Suprapubic skin (tissue), 4 donors: ENCODE measurements at regions not wholly inside any gene's neighbourhood (a gene's known extent, or its start where the extent isn't known, plus 50 kb on each side); places are given as distances from the start of the nearest gene placed in this dataset.

Experiments used
- DNase-seq, 2 donors: peaks; one replicate each; pipeline ENCODE4 v3.0.0-alpha.2; 2019; ENCODE audit warnings: low spot score in 2 of 2
- H3K27ac ChIP-seq: fragments of 200-600 bp; sonication (generic); one replicate; pipeline ENCODE4 v1.5.1; 2019
- H3K27me3 ChIP-seq: fragments of 200-600 bp; sonication (generic); one replicate; pipeline ENCODE4 v1.5.1; 2019
- H3K36me3 ChIP-seq: fragments of 200-600 bp; sonication (generic); one replicate; pipeline ENCODE4 v1.5.1; 2019
- H3K4me1 ChIP-seq: fragments of 200-600 bp; sonication (generic); one replicate; pipeline ENCODE4 v1.5.1; 2019
- H3K4me3 ChIP-seq: fragments of 200-600 bp; sonication (generic); one replicate; pipeline ENCODE4 v1.5.1; 2019; ENCODE audit warnings: mild to moderate bottlenecking
- H3K9me3 ChIP-seq: fragments of 200-600 bp; sonication (generic); one replicate; pipeline ENCODE4 v1.5.1; 2019
- EP300 ChIP-seq: sonication (generic); formaldehyde crosslinking; IDR thresholded peaks from one replicate; pipeline ENCODE4 v1.6.1; 2017; ENCODE audit warnings: antibody characterized with exemption
- POLR2A ChIP-seq, 2 donors: fragments of 450-650 bp; IDR thresholded peaks; one replicate each; pipeline ENCODE4 v1.6.1; 2017; ENCODE audit warnings: antibody characterized with exemption in 2 of 2, mild to moderate bottlenecking in 2 of 2, moderate library complexity in 2 of 2
- POLR2AphosphoS5 ChIP-seq, 3 donors: sonication (generic); formaldehyde crosslinking; IDR thresholded peaks; one replicate each; pipeline ENCODE4 v1.6.1; 2017; ENCODE audit warnings: antibody characterized with exemption in 3 of 3
- WGBS: methylation state at CpG from one replicate; pipeline ENCODE4 v1.1.5; 2018; 5-methylcytosine and 5-hydroxymethylcytosine counted together
- TF ChIP-seq, protein P1 (sequence below), 2 donors: fragments of 200-600 bp in 1 of 2; fragments of 450-650 bp in 1 of 2; sonication (generic) in 1 of 2; IDR thresholded peaks; one replicate each; pipeline ENCODE4 v1.5.1; 2016 to 2019; ENCODE audit warnings: antibody characterized with exemption in 2 of 2, mild to moderate bottlenecking in 1 of 2, moderate library complexity in 1 of 2

DNA sequence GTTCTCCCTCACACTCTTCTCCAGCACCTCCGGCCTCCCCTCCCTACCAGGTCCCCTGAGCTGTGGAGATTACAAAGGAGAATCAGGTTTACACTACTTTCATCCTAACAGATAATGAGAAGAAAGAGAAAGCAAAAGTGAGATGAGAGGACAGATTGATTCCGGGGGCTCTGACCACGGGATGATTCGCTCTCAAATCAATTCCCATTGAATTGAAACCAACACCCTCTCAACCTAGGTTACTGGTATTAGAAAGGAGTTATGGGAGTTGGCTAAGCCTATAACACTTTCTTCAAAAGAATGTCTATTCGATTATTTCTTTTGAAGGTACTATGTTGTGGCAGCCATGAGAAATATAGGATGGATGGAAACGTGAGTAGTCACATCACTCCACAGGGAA, 386.2 kb upstream of the TNP1 start:
- Histone ChIP-seq H3K27me3 (no peaks in the 10 kb centered on the region), H3K27ac (no peak overlapping the region), H3K9me3 (no peaks in the 10 kb centered on the region), H3K36me3 (no peaks in the 10 kb centered on the region), H3K4me3 (no peak overlapping the region), H3K4me1 (peaks cover 26% of the 10 kb centered on the region)
- TF ChIP-seq, protein P1, sequence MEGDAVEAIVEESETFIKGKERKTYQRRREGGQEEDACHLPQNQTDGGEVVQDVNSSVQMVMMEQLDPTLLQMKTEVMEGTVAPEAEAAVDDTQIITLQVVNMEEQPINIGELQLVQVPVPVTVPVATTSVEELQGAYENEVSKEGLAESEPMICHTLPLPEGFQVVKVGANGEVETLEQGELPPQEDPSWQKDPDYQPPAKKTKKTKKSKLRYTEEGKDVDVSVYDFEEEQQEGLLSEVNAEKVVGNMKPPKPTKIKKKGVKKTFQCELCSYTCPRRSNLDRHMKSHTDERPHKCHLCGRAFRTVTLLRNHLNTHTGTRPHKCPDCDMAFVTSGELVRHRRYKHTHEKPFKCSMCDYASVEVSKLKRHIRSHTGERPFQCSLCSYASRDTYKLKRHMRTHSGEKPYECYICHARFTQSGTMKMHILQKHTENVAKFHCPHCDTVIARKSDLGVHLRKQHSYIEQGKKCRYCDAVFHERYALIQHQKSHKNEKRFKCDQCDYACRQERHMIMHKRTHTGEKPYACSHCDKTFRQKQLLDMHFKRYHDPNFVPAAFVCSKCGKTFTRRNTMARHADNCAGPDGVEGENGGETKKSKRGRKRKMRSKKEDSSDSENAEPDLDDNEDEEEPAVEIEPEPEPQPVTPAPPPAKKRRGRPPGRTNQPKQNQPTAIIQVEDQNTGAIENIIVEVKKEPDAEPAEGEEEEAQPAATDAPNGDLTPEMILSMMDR (IDR thresholded peaks at IDR 0.05) = no peak
- TF ChIP-seq POLR2A (IDR thresholded peaks at IDR 0.05) (no peak), EP300 (no peak)
- no peak for DNase-seq
- WGBS = 94% methylated on average over 6 of the region's 6 CpGs

DNA sequence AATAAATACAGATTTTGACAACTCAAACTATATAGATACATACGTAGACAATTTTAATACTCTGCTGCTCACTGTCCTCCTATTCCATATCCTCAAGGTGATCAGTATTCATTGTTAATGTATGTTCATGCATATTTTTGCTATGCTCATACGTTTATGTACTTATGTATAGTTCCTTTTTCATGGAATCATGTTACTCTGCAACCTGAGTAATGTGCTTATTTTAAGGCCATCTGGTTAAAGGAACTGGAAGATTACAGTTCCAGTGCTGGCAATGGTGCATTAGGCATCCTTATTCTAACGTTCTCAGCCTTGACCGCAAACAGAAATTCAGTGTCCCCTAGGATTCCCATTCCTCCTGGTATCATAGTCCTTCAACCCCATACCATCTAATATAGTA, 385.0 kb upstream of the TNP1 start:
- no peak for DNase-seq
- Histone ChIP-seq H3K4me1 (peaks cover 25% of the 10 kb centered on the region), H3K9me3 (no peaks in the 10 kb centered on the region), H3K4me3 (no peak overlapping the region), H3K27ac (no peak overlapping the region), H3K27me3 (no peaks in the 10 kb centered on the region), H3K36me3 (no peaks in the 10 kb centered on the region)
- 84% methylated on average over 4 of the region's 4 CpGs for WGBS
- TF ChIP-seq POLR2A (IDR thresholded peaks at IDR 0.05) (no peak), POLR2AphosphoS5 (IDR thresholded peaks at IDR 0.05) (no peak), EP300 (no peak)
- TF ChIP-seq, protein P1 (IDR thresholded peaks at IDR 0.05) = no peak

DNA sequence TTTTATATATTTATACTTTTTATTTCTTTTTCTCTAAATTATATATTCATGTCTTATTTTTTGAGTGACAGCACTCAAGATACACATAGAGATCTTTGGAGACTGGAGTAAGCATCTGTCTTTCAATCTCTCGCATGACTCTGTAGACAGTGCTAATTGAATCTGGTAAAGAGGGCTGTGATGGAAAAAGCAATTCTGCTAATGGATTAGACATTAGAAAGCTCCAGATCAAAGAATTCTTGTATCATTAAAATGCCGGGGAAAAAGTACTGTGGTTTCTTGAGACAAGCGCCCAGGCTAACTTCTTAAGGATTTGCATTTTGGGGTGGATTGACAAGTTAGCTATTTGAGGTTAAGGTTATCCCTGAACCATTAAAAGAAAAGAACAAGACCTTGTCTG, 383.1 kb upstream of the TNP1 start:
- Histone ChIP-seq H3K4me1 (peaks cover 7% of the 10 kb centered on the region), H3K9me3 (no peaks in the 10 kb centered on the region), H3K27me3 (no peaks in the 10 kb centered on the region), H3K36me3 (no peaks in the 10 kb centered on the region), H3K4me3 (no peak overlapping the region), H3K27ac (no peak overlapping the region)
- no peak for DNase-seq
- 91% methylated on average over 3 of the region's 3 CpGs for WGBS
- TF ChIP-seq, protein P1 (IDR thresholded peaks at IDR 0.05) = no peak
- no peak for TF ChIP-seq POLR2A (IDR thresholded peaks at IDR 0.05)
- no peak for TF ChIP-seq EP300
- no peak for TF ChIP-seq POLR2AphosphoS5 (IDR thresholded peaks at IDR 0.05)

DNA sequence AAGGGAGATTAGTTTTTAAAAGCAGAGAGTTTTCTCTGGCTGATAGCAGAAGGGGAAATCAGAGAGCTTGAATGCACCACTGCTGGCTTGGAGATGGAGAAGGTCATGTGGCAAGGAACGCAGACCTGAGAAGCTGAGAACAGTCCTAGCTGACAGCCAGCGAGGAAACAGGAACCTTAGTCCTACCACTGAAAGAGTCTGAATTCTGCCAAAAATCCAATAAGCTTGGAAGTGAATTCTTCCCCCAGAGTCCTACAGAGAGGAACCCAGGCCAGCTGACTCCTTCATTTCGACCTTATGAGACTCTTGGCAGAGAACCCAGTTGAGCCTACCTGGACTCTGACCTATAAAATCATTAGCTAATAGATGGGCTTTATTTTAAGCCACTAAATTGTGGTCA, 371.9 kb upstream of the TNP1 start:
- Histone ChIP-seq H3K4me3 (no peak overlapping the region), H3K27me3 (no peaks in the 10 kb centered on the region), H3K9me3 (no peaks in the 10 kb centered on the region), H3K4me1 (no peaks in the 10 kb centered on the region), H3K36me3 (no peaks in the 10 kb centered on the region), H3K27ac (no peak overlapping the region)
- no peak for DNase-seq
- TF ChIP-seq POLR2A (IDR thresholded peaks at IDR 0.05) = no peak
- TF ChIP-seq POLR2AphosphoS5 (IDR thresholded peaks at IDR 0.05) = no peak
- TF ChIP-seq, protein P1 (IDR thresholded peaks at IDR 0.05) = no peak
- no peak for TF ChIP-seq EP300
- WGBS = 67% methylated on average over 3 of the region's 3 CpGs

DNA sequence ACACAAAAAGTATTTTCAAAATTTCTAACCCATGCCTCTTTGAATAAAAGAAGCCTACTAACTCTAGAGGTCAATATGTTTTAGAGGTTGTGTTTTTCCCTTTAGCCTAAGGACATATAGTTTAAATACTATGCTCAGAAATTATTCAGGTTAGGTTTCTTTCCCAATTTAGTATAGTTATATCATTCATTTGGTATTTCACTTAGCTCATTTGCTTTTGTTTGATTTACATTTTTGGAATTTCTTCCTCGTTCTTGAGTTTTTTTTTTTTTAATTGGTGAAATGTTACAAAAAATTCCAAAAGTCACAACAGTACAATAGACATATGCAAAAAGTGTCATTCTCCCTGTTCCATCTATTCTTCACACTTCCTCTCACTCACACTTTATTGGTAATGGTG, 371.3 kb upstream of the TNP1 start:
- no peak for TF ChIP-seq POLR2A (IDR thresholded peaks at IDR 0.05)
- TF ChIP-seq EP300 = no peak
- no peak for TF ChIP-seq POLR2AphosphoS5 (IDR thresholded peaks at IDR 0.05)
- TF ChIP-seq, protein P1 (IDR thresholded peaks at IDR 0.05) = no peak
- no peak overlapping the region for H3K4me3 ChIP-seq
- no peak overlapping the region for H3K27ac ChIP-seq
- H3K36me3 ChIP-seq = no peaks in the 10 kb centered on the region
- WGBS = 39% methylated on average over 1 of the region's 1 CpG
- no peaks in the 10 kb centered on the region for H3K27me3 ChIP-seq
- DNase-seq = no peak
- no peaks in the 10 kb centered on the region for H3K9me3 ChIP-seq
- no peaks in the 10 kb centered on the region for H3K4me1 ChIP-seq
